HG03280 (cell line): ENCODE measurements at regions not wholly inside any gene's neighbourhood (a gene's known extent, or its start where the extent isn't known, plus 50 kb on each side); places are given as distances from the start of the nearest gene placed in this dataset.

Experiments
- ATAC-seq: cut with Tn5 transposase; IDR thresholded peaks from one replicate; pipeline ENCODE4 v1.9.1; 2021; ENCODE audit warnings: mild to moderate bottlenecking, moderate library complexity; ENCODE audit not compliant: unreplicated experiment

- no peak for ATAC-seq
Measured at GRCh38 chr15:47824147-47824546, 106.8 kb downstream of the SEMA6D start.

GRCh38 chr15:47829667-47830066 lies 112.4 kb downstream of the SEMA6D start:
- no peak for ATAC-seq

GRCh38 chr15:47834093-47834492 lies 116.8 kb downstream of the SEMA6D start:
- ATAC-seq = no peak

GRCh38 chr15:47839233-47839825 lies 122.0 kb downstream of the SEMA6D start:
- ATAC-seq = no peak

- no peak for ATAC-seq
Measured at GRCh38 chr15:47843124-47843663, 125.9 kb downstream of the SEMA6D start.

- ATAC-seq = no peak
Measured at GRCh38 chr15:47844437-47844836, 127.1 kb downstream of the SEMA6D start.

GRCh38 chr15:47846128-47846868 lies 129.0 kb downstream of the SEMA6D start:
- ATAC-seq = no peak

- no peak for ATAC-seq
Measured at GRCh38 chr15:47846876-47847275, 129.6 kb downstream of the SEMA6D start.

GRCh38 chr15:47856071-47856470 lies 138.8 kb downstream of the SEMA6D start:
- no peak for ATAC-seq

- ATAC-seq = no peak
Measured at GRCh38 chr15:47857014-47857775, 139.9 kb downstream of the SEMA6D start.

GRCh38 chr15:47857776-47858167 lies 140.5 kb downstream of the SEMA6D start:
- ATAC-seq = no peak

GRCh38 chr15:47861111-47861903 lies 144.0 kb downstream of the SEMA6D start:
- ATAC-seq = no peak

GRCh38 chr15:47862402-47862801 lies 145.1 kb downstream of the SEMA6D start:
- no peak for ATAC-seq

GRCh38 chr15:47866446-47866845 lies 149.1 kb downstream of the SEMA6D start:
- ATAC-seq = no peak

GRCh38 chr15:47870300-47870955 lies 153.1 kb downstream of the SEMA6D start:
- ATAC-seq = no peak

- ATAC-seq = no peak
Measured at GRCh38 chr15:47870956-47871625, 153.8 kb downstream of the SEMA6D start.

GRCh38 chr15:47872208-47872607 lies 154.9 kb downstream of the SEMA6D start:
- ATAC-seq = no peak

- no peak for ATAC-seq
Measured at GRCh38 chr15:47872869-47873432, 155.6 kb downstream of the SEMA6D start.

- ATAC-seq = no peak
Measured at GRCh38 chr15:47876986-47877385, 159.7 kb downstream of the SEMA6D start.
